A549 (cell line): ENCODE measurements at regions not wholly inside any gene's neighbourhood (a gene's known extent, or its start where the extent isn't known, plus 50 kb on each side); places are given as distances from the start of the nearest gene placed in this dataset.

ENCODE experiments used
- BHLHE40 ChIP-seq: IDR thresholded peaks from 2 replicates; pipeline ENCODE4 v1.6.1; 2012; ENCODE audit warnings: low read depth, low read length, inconsistent platforms
- CHD4 ChIP-seq: fragments of 200-600 bp; sonication (generic); IDR thresholded peaks from 2 replicates; pipeline ENCODE4 v1.6.1; 2016; ENCODE audit warnings: antibody characterized with exemption, mild to moderate bottlenecking, borderline replicate concordance
- EHF ChIP-seq: fragments of 250-450 bp; sonication (Bioruptor Pico); IDR thresholded peaks from 2 replicates; pipeline ENCODE4 v1.5.0; 2020; ENCODE audit warnings: mild to moderate bottlenecking
- ESRRA ChIP-seq: fragments of 150-350 bp; IDR thresholded peaks from 2 replicates; pipeline ENCODE4 v1.6.1; 2014; ENCODE audit warnings: mild to moderate bottlenecking, low read length, borderline replicate concordance
- JUNB ChIP-seq: fragments of >200 bp; sonication (Bioruptor Twin); formaldehyde crosslinking; IDR thresholded peaks from 2 replicates; pipeline ENCODE4 v1.6.1; 2016
- KDM1A ChIP-seq: fragments of 200-600 bp; sonication (generic); IDR thresholded peaks from 2 replicates; pipeline ENCODE4 v1.6.1; 2016; ENCODE audit warnings: low read depth, mild to moderate bottlenecking
- NR3C1 ChIP-seq: fragments of >200 bp; sonication (Bioruptor Twin); formaldehyde crosslinking; IDR thresholded peaks from 3 replicates; pipeline ENCODE4 v1.6.1; 2017
- POLR2A ChIP-seq: IDR thresholded peaks from 2 replicates; pipeline ENCODE4 v1.6.1; 2012; ENCODE audit warnings: mild to moderate bottlenecking, low read length
- RNF2 ChIP-seq: fragments of 200-600 bp; sonication (generic); IDR thresholded peaks from 2 replicates; pipeline ENCODE4 v1.6.1; 2016; ENCODE audit warnings: low read depth, mild to moderate bottlenecking, antibody characterized with exemption, moderate library complexity, borderline replicate concordance
- SMC3 ChIP-seq: fragments of >200 bp; sonication (Bioruptor Twin); formaldehyde crosslinking; IDR thresholded peaks from 3 replicates; pipeline ENCODE4 v1.6.1; 2018; ENCODE audit warnings: inconsistent platforms
- TF ChIP-seq, protein P1 (sequence below): fragments of >200 bp; sonication (Bioruptor Twin); formaldehyde crosslinking; IDR thresholded peaks from 3 replicates; pipeline ENCODE4 v1.5.1; 2016
- TF ChIP-seq, protein P2 (sequence below): fragments of 250-450 bp; sonication (Bioruptor Pico); IDR thresholded peaks from 2 replicates; pipeline ENCODE4 v1.5.0; 2020; ENCODE audit warnings: low read depth, mild to moderate bottlenecking, moderate library complexity

DNA sequence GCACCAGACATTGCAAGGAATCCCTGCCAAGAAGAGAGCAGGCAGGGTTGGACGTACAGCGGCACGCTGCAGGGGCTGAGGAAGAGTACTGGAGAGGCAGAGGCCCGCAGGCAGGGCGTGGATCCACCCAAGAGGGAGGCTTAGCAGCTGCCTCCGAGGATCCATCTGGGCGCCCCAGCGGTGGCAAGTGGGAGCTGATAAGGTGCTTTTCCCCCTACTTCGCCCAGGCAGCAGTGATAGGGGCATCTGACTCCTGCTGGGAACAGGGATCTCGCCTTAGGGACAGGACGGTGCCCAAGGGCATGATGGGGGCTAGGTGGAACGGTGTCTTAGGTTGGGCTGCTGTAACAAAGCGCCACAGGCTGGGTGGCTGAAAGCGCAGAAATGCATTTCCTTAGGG is 67.4 kb upstream of the HS6ST1 start:
- TF ChIP-seq, protein P1, sequence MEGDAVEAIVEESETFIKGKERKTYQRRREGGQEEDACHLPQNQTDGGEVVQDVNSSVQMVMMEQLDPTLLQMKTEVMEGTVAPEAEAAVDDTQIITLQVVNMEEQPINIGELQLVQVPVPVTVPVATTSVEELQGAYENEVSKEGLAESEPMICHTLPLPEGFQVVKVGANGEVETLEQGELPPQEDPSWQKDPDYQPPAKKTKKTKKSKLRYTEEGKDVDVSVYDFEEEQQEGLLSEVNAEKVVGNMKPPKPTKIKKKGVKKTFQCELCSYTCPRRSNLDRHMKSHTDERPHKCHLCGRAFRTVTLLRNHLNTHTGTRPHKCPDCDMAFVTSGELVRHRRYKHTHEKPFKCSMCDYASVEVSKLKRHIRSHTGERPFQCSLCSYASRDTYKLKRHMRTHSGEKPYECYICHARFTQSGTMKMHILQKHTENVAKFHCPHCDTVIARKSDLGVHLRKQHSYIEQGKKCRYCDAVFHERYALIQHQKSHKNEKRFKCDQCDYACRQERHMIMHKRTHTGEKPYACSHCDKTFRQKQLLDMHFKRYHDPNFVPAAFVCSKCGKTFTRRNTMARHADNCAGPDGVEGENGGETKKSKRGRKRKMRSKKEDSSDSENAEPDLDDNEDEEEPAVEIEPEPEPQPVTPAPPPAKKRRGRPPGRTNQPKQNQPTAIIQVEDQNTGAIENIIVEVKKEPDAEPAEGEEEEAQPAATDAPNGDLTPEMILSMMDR: no peak
- TF ChIP-seq KDM1A (no peak), POLR2A (no peak), RNF2 (no peak), BHLHE40 (no peak), ESRRA (no peak), CHD4 (no peak), NR3C1 (no peak), EHF (no peak), JUNB (no peak), SMC3 (no peak)
- TF ChIP-seq, protein P2, sequence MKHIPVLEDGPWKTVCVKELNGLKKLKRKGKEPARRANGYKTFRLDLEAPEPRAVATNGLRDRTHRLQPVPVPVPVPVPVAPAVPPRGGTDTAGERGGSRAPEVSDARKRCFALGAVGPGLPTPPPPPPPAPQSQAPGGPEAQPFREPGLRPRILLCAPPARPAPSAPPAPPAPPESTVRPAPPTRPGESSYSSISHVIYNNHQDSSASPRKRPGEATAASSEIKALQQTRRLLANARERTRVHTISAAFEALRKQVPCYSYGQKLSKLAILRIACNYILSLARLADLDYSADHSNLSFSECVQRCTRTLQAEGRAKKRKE (CRISPR knock-in tag): no peak
